ENCODE measurements at regions not wholly inside any gene's neighbourhood (a gene's known extent, or its start where the extent isn't known, plus 50 kb on each side); places are given as distances from the start of the nearest gene placed in this dataset.

GRCh38 chr17:63099425-63099824 is 133.4 kb downstream of the TANC2 start (continued):
- TF ChIP-seq FOXO4 (CRISPR knock-in tag; IDR thresholded peaks at IDR 0.05), result no peak
- no peak for TF ChIP-seq MYBL2 (IDR thresholded peaks at IDR 0.05; ENCODE audit: low read depth)
- TF ChIP-seq MYBL2 (CRISPR knock-in tag; IDR thresholded peaks at IDR 0.05; ENCODE audit: borderline replicate concordance), result no peak
- TF ChIP-seq ZNF282 (CRISPR knock-in tag; IDR thresholded peaks at IDR 0.05), result no peak
- no peak for TF ChIP-seq NCOA2 (IDR thresholded peaks at IDR 0.05; ENCODE audit: partially characterized antibody in 2 of 2)
- TF ChIP-seq, protein P1, sequence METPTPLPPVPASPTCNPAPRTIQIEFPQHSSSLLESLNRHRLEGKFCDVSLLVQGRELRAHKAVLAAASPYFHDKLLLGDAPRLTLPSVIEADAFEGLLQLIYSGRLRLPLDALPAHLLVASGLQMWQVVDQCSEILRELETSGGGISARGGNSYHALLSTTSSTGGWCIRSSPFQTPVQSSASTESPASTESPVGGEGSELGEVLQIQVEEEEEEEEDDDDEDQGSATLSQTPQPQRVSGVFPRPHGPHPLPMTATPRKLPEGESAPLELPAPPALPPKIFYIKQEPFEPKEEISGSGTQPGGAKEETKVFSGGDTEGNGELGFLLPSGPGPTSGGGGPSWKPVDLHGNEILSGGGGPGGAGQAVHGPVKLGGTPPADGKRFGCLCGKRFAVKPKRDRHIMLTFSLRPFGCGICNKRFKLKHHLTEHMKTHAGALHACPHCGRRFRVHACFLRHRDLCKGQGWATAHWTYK (CRISPR knock-in tag; IDR thresholded peaks at IDR 0.05), result no peak
- no peak for TF ChIP-seq KDM2B (CRISPR knock-in tag; IDR thresholded peaks at IDR 0.05)
- no peak for TF ChIP-seq ZNF121 (CRISPR knock-in tag; conservative IDR thresholded peaks at IDR 0.05)
- TF ChIP-seq HMBOX1 (IDR thresholded peaks at IDR 0.05), result no peak
- no peak for TF ChIP-seq BACH1 (tag; IDR thresholded peaks at IDR 0.05)
- TF ChIP-seq BHLHE40 (IDR thresholded peaks at IDR 0.05; ENCODE audit: low read length), result no peak
- TF ChIP-seq ZNF780A (CRISPR knock-in tag; IDR thresholded peaks at IDR 0.05), result no peak
